ENCODE measurements at regions not wholly inside any gene's neighbourhood (a gene's known extent, or its start where the extent isn't known, plus 50 kb on each side); places are given as distances from the start of the nearest gene placed in this dataset.

GRCh38 chr4:74583757-74584156 is 138.8 kb downstream of the AREG start:
- TF ChIP-seq CTCF (IDR thresholded peaks at IDR 0.05) (no peak), POLR2A (IDR thresholded peaks at IDR 0.05) (no peak)
